Nephron (organoid): ENCODE measurements at regions not wholly inside any gene's neighbourhood (a gene's known extent, or its start where the extent isn't known, plus 50 kb on each side); places are given as distances from the start of the nearest gene placed in this dataset.

Source experiments
- H3K27ac Mint-ChIP-seq, 3 experiments: 2 replicates each; pipeline ENCODE4 v1.8.0; 2020; ENCODE audit warnings: mixed read lengths in 3 of 3, mild to moderate bottlenecking in 2 of 3, moderate library complexity in 1 of 3
- H3K27me3 Mint-ChIP-seq: 2 replicates; pipeline ENCODE4 v1.8.0; 2021; ENCODE audit warnings: low read depth, mild to moderate bottlenecking, moderate library complexity, mixed read lengths
- H3K36me3 Mint-ChIP-seq: 2 replicates; pipeline ENCODE4 v1.8.0; 2020; ENCODE audit warnings: low read depth, mixed read lengths
- H3K4me1 Mint-ChIP-seq: 2 replicates; pipeline ENCODE4 v1.8.0; 2020; ENCODE audit warnings: mixed read lengths
- H3K4me3 Mint-ChIP-seq, 3 experiments: 2 replicates each; pipeline ENCODE4 v1.8.0; 2020; ENCODE audit warnings: mild to moderate bottlenecking in 3 of 3, mixed read lengths in 3 of 3, moderate library complexity in 2 of 3
- H3K9me3 Mint-ChIP-seq: 2 replicates; pipeline ENCODE4 v1.8.0; 2020; ENCODE audit warnings: mixed read lengths
- TF ChIP-seq, protein P1 (sequence below), 3 experiments: fragments of 200-600 bp; sonication (generic); IDR thresholded peaks; one replicate each; pipeline ENCODE4 v1.5.0; 2021; ENCODE audit warnings: antibody characterized with exemption in 3 of 3; ENCODE audit not compliant: unreplicated experiment in 3 of 3

DNA sequence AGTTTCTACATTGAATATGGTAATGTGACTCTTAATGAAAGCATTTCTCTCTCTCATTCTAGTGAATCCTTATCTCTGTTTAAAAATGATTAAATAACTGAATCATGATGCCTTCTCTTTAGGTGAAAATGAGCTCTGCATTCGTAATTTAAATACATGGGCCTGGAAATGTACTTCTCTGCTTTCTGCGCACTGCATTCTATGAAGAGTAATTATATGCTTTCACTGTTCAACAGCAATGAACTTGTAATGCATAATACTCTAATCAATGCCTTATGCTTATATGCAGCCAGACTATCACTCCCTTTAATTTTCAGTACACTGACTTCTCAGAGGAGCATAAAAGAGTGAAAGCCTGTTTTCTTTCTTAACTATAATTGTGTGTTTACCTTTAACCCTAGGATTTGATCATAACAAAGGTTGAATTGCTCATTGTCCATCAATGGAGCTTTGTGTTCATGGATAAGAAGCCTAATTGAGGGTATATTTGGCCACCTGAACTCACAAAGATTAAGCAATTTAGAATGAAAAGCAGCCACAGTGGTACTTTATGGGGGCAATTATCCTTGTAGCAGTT lies 330.8 kb upstream of the PDZRN3 start:
- Mint-ChIP-seq H3K9me3 (peaks cover 2% of the 10 kb centered on the region), H3K4me1 (peaks cover under 1% of the 10 kb centered on the region)
- TF ChIP-seq, protein P1, sequence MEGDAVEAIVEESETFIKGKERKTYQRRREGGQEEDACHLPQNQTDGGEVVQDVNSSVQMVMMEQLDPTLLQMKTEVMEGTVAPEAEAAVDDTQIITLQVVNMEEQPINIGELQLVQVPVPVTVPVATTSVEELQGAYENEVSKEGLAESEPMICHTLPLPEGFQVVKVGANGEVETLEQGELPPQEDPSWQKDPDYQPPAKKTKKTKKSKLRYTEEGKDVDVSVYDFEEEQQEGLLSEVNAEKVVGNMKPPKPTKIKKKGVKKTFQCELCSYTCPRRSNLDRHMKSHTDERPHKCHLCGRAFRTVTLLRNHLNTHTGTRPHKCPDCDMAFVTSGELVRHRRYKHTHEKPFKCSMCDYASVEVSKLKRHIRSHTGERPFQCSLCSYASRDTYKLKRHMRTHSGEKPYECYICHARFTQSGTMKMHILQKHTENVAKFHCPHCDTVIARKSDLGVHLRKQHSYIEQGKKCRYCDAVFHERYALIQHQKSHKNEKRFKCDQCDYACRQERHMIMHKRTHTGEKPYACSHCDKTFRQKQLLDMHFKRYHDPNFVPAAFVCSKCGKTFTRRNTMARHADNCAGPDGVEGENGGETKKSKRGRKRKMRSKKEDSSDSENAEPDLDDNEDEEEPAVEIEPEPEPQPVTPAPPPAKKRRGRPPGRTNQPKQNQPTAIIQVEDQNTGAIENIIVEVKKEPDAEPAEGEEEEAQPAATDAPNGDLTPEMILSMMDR (IDR thresholded peaks at IDR 0.05; ENCODE audit: unreplicated experiment in 3 of 3): no peak

DNA sequence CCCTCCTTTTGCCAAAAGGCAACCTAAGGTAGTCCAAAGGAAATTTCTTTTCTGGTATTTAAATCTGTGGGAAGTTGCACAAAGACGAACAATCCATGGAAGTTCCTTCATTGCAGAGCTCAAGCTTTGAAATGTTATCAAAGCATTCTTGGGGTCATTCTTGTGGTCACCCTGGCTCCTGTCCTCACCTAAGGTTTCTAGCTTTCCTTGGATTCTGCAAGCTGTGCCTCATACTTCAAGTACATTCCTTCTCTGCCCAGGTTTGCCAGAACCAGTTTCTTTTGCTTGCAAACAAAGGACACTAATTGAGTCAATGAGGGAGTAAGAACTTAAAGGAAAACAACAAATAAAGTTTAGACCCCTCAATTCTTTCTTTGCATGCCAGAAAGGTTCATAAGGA lies 329.8 kb upstream of the PDZRN3 start:
- Mint-ChIP-seq H3K4me1 (peaks cover 5% of the 10 kb centered on the region), H3K4me3 (no peak overlapping the region)

More for the DNA sequence above, 330.8 kb upstream of the PDZRN3 start:
- Mint-ChIP-seq H3K27me3 (no peaks in the 10 kb centered on the region), H3K27ac (no peak overlapping the region), H3K4me3 (no peak overlapping the region), H3K36me3 (no peaks in the 10 kb centered on the region)

DNA sequence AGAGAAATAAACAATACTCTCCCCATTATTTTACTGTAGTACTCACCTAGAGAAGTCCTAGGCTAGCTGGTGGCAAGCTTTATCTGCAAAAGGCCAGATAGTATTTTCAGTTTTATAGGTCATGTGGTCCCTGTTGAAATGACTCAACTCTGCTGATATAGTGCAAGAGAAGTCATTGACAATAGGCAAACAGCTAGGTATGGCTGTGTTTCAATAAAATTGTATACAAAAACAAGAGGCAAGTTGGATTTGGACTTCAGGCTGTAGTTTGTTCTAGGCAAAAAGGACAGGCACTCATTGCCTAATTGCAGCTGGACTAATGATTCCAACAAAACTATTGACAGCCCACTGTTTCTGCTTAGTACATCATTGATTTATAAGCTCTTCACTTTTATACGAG lies 328.0 kb upstream of the PDZRN3 start:
- Mint-ChIP-seq H3K27me3 (no peaks in the 10 kb centered on the region), H3K4me3 (no peak overlapping the region), H3K9me3 (peaks cover 2% of the 10 kb centered on the region), H3K4me1 (peaks cover 5% of the 10 kb centered on the region), H3K36me3 (no peaks in the 10 kb centered on the region), H3K27ac (no peak overlapping the region)
- TF ChIP-seq, protein P1 (IDR thresholded peaks at IDR 0.05; ENCODE audit: unreplicated experiment in 3 of 3): no peak

More for the DNA sequence above, 329.8 kb upstream of the PDZRN3 start:
- Mint-ChIP-seq H3K9me3 (peaks cover 2% of the 10 kb centered on the region), H3K27ac (no peak overlapping the region), H3K36me3 (no peaks in the 10 kb centered on the region), H3K27me3 (no peaks in the 10 kb centered on the region)
- TF ChIP-seq, protein P1 (IDR thresholded peaks at IDR 0.05; ENCODE audit: unreplicated experiment in 3 of 3): no peak

DNA sequence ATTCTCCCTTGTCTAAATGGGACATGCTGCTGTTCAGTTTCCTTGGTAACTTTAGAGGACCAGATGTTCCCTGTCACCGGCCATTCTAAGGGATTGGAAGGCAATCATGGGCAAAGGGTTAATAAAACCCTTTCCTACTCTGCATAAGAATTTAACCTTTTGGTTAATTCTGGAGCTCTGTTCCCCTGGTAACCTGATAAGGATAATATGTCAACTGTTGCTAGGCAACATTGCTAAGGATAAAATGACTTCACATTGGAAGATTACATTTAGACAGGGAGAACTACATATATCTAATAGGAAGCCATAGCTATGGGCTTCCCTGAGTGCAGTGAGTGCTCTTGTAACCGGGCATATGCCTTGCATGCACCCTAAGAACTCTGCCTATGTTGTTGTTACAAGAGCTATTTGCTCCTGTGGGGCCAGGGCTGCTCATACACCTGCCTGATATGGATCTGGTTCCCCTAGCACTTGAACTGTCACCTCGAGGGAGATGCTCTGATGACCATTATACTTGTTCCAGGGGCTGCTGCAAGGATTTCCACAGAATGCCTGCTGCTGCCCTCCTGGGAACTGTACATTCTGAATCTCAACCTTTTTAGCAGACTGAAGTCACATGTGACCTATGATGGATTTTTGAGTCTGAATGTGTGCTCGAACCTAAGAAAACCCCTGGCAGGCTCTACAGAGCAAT lies 326.3 kb upstream of the PDZRN3 start:
- TF ChIP-seq, protein P1 (IDR thresholded peaks at IDR 0.05; ENCODE audit: unreplicated experiment in 3 of 3): no peak
- H3K9me3 Mint-ChIP-seq: no peaks in the 10 kb centered on the region
- H3K4me3 Mint-ChIP-seq: no peak overlapping the region
- peaks cover 5% of the 10 kb centered on the region for H3K4me1 Mint-ChIP-seq
- no peaks in the 10 kb centered on the region for H3K36me3 Mint-ChIP-seq
- no peak overlapping the region for H3K27ac Mint-ChIP-seq
- H3K27me3 Mint-ChIP-seq: no peaks in the 10 kb centered on the region

DNA sequence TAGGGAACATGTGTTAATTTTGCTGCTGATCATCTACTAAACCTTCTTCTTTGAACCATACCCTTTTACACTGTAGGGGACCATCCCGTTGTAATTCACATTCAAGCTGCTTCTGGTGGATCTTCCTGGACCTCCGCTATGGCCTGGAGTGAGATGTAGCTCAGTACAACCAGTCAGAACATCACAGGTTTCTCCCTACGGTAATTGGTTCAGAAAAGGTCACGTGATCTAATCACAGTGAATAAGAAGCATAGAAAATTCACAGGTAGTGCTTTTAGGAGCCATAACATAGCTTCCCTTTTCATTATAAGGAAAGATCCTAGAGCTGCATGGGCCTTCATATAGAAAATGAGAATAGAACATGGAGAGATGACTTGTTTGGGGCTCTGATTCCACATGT lies 320.8 kb upstream of the PDZRN3 start:
- TF ChIP-seq, protein P1 (IDR thresholded peaks at IDR 0.05; ENCODE audit: unreplicated experiment in 3 of 3): no peak
- Mint-ChIP-seq H3K4me1 (peaks cover 4% of the 10 kb centered on the region), H3K27me3 (no peaks in the 10 kb centered on the region), H3K27ac (no peak overlapping the region), H3K9me3 (peaks cover 4% of the 10 kb centered on the region), H3K36me3 (no peaks in the 10 kb centered on the region), H3K4me3 (no peak overlapping the region)

DNA sequence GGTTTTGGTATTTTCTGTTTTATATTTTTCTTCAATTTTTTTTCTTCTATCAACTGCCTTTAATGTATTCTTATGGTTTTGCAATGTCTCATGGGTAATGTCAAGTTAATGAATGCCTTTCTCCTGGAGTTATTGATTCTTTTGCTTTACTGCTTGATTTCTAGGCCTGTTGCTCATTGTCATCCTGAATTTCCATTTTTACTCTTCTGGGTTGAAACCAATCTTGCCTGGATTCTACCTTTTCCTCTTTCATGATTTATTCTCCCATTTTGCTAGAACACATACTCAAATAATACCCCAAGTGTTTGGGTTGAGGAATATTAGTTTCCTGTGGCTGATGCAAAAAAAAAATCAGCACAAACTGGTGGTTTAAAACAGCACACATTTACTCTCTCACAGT lies 315.2 kb upstream of the PDZRN3 start:
- Mint-ChIP-seq H3K36me3 (no peaks in the 10 kb centered on the region), H3K4me3 (no peak overlapping the region), H3K9me3 (peaks cover 8% of the 10 kb centered on the region), H3K27ac (no peak overlapping the region), H3K27me3 (no peaks in the 10 kb centered on the region), H3K4me1 (no peaks in the 10 kb centered on the region)
- TF ChIP-seq, protein P1 (IDR thresholded peaks at IDR 0.05; ENCODE audit: unreplicated experiment in 3 of 3): no peak
